ENCODE measurements at regions not wholly inside any gene's neighbourhood (a gene's known extent, or its start where the extent isn't known, plus 50 kb on each side); places are given as distances from the start of the nearest gene placed in this dataset.
"Not testable (repeated sequence)": the region's sequence is repeated elsewhere in the genome, so short reads cannot be mapped to it uniquely, and the experiment has no call there.

- DNase-seq (ENCODE audit: low read depth in 2 of 2) = no peak
Observed at GRCh38 chr4:151857368-151857767, 96.6 kb upstream of the GATB start.

GRCh38 chr4:151855747-151856146 is 94.9 kb upstream of the GATB start:
- no peak for DNase-seq (ENCODE audit: low read depth in 2 of 2)

- DNase-seq (ENCODE audit: low read depth in 2 of 2) = no peak
Observed at GRCh38 chr4:151854731-151855130, 93.9 kb upstream of the GATB start.

- DNase-seq (ENCODE audit: low read depth in 2 of 2) = no peak
Observed at GRCh38 chr4:151853034-151853433, 92.2 kb upstream of the GATB start.

GRCh38 chr4:151852202-151852601 is 91.4 kb upstream of the GATB start:
- no peak for DNase-seq (ENCODE audit: low read depth in 2 of 2)

GRCh38 chr4:151851354-151851753 is 90.5 kb upstream of the GATB start:
- no peak for DNase-seq (ENCODE audit: low read depth in 2 of 2)

- DNase-seq (ENCODE audit: low read depth in 2 of 2) = peak in 1 of 2 donors; percentile 2
Observed at GRCh38 chr4:151850791-151851213, 90.0 kb upstream of the GATB start.

GRCh38 chr4:151845551-151845950 is 84.7 kb upstream of the GATB start:
- DNase-seq (ENCODE audit: low read depth in 2 of 2) = not testable (repeated sequence)

GRCh38 chr4:151842430-151843079 is 81.7 kb upstream of the GATB start:
- DNase-seq (ENCODE audit: low read depth in 2 of 2) = no peak

- DNase-seq (ENCODE audit: low read depth in 2 of 2) = no peak
Observed at GRCh38 chr4:151841107-151841506, 80.3 kb upstream of the GATB start.

GRCh38 chr4:151835467-151835866 is 74.7 kb upstream of the GATB start:
- DNase-seq (ENCODE audit: low read depth in 2 of 2) = no peak

GRCh38 chr4:151833174-151833573 is 72.4 kb upstream of the GATB start:
- DNase-seq (ENCODE audit: low read depth in 2 of 2) = no peak

- DNase-seq (ENCODE audit: low read depth in 2 of 2) = no peak
Observed at GRCh38 chr4:151831526-151831925, 70.7 kb upstream of the GATB start.

GRCh38 chr4:151830168-151830567 is 69.4 kb upstream of the GATB start:
- DNase-seq (ENCODE audit: low read depth in 2 of 2) = no peak

GRCh38 chr4:151829309-151829708 is 68.5 kb upstream of the GATB start:
- DNase-seq (ENCODE audit: low read depth in 2 of 2) = no peak

GRCh38 chr4:151824656-151825055 is 63.8 kb upstream of the GATB start:
- DNase-seq (ENCODE audit: low read depth in 2 of 2) = no peak

GRCh38 chr4:151822331-151822730 is 61.5 kb upstream of the GATB start:
- no peak for DNase-seq (ENCODE audit: low read depth in 2 of 2)

GRCh38 chr4:151820004-151820403 is 59.2 kb upstream of the GATB start:
- DNase-seq (ENCODE audit: low read depth in 2 of 2) = no peak

GRCh38 chr4:151811403-151811802 is 50.6 kb upstream of the GATB start:
- no peak for DNase-seq (ENCODE audit: low read depth in 2 of 2)
